BE2C (cell line): ENCODE measurements at regions not wholly inside any gene's neighbourhood (a gene's known extent, or its start where the extent isn't known, plus 50 kb on each side); places are given as distances from the start of the nearest gene placed in this dataset.
"Not testable (repeated sequence)": the region's sequence is repeated elsewhere in the genome, so short reads cannot be mapped to it uniquely, and the experiment has no call there.

ENCODE experiments used
- DNase-seq: peaks from one replicate; pipeline ENCODE4 v3.0.0-alpha.2; 2020
- H3K27me3 ChIP-seq: fragments of 250-450 bp; sonication (Bioruptor Pico); 2 replicates; pipeline ENCODE4 v1.5.1; 2020; ENCODE audit warnings: mild to moderate bottlenecking
- H3K36me3 ChIP-seq: fragments of 250-450 bp; sonication (Bioruptor Pico); 2 replicates; pipeline ENCODE4 v1.5.1; 2020; ENCODE audit warnings: mild to moderate bottlenecking
- H3K4me1 ChIP-seq: fragments of 250-450 bp; sonication (Bioruptor Pico); 2 replicates; pipeline ENCODE4 v1.5.1; 2020
- H3K4me3 ChIP-seq: 2 replicates; pipeline ENCODE4 v1.5.1; 2011; ENCODE audit warnings: low read depth, low read length
- H3K9me3 ChIP-seq: fragments of 250-450 bp; sonication (Bioruptor Pico); 2 replicates; pipeline ENCODE4 v1.5.1; 2020
- TF ChIP-seq, protein P1 (sequence below): IDR thresholded peaks from 2 replicates; pipeline ENCODE4 v1.5.1; 2012; ENCODE audit warnings: mild to moderate bottlenecking, low read depth, low read length

DNA sequence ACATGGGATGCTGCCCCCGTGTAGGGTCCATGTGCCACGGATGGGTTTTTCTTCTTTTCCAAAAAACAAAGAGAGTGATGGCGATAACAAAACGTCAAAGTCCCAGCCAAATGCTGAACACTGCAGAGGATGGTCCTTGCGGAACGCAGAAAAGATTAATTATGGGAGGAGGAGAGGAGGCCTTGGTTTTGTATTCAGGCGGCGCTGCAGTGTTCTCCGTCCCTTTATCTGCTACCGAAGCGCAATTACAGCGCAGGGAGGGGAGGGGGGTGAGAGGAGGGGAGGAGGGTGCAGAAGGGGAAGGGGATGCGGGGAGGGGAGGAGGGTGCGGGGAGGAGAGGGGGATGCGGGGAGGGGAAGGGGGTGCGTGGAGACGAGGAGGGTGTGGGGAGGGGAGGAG lies 131.8 kb upstream of the PRKCQ start:
- no peaks in the 10 kb centered on the region for H3K9me3 ChIP-seq
- H3K4me3 ChIP-seq: no peak overlapping the region
- DNase-seq: no peak
- no peaks in the 10 kb centered on the region for H3K4me1 ChIP-seq
- H3K36me3 ChIP-seq: no peaks in the 10 kb centered on the region
- TF ChIP-seq, protein P1, sequence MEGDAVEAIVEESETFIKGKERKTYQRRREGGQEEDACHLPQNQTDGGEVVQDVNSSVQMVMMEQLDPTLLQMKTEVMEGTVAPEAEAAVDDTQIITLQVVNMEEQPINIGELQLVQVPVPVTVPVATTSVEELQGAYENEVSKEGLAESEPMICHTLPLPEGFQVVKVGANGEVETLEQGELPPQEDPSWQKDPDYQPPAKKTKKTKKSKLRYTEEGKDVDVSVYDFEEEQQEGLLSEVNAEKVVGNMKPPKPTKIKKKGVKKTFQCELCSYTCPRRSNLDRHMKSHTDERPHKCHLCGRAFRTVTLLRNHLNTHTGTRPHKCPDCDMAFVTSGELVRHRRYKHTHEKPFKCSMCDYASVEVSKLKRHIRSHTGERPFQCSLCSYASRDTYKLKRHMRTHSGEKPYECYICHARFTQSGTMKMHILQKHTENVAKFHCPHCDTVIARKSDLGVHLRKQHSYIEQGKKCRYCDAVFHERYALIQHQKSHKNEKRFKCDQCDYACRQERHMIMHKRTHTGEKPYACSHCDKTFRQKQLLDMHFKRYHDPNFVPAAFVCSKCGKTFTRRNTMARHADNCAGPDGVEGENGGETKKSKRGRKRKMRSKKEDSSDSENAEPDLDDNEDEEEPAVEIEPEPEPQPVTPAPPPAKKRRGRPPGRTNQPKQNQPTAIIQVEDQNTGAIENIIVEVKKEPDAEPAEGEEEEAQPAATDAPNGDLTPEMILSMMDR: no peak
- peaks cover 4% of the 10 kb centered on the region; the same call in 1 of the 2 replicates for H3K27me3 ChIP-seq

DNA sequence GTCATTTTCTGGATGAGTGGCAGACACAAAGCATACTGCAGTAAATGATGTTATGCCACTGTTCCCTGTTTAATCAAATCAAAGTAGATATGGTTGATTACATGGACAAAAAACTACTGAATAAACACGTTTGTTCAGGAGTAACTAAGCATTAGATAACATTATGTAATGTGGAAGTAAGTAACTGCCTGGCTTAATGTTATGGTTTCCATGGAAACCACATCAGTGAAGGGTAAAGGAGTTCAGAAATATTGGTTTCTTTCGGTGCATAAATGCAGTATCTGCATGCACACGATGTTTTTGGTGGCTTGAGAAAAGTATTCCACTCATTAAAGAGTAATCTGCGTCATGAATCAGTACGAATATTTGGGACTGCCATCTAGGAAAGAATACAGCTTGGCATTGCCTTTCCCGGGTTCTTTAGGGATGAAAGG lies 131.3 kb upstream of the PRKCQ start:
- Histone ChIP-seq H3K4me3 (no peak overlapping the region), H3K4me1 (no peaks in the 10 kb centered on the region), H3K36me3 (no peaks in the 10 kb centered on the region), H3K9me3 (no peaks in the 10 kb centered on the region), H3K27me3 (peaks cover 4% of the 10 kb centered on the region; the same call in 1 of the 2 replicates)
- TF ChIP-seq, protein P1: no peak
- no peak for DNase-seq

DNA sequence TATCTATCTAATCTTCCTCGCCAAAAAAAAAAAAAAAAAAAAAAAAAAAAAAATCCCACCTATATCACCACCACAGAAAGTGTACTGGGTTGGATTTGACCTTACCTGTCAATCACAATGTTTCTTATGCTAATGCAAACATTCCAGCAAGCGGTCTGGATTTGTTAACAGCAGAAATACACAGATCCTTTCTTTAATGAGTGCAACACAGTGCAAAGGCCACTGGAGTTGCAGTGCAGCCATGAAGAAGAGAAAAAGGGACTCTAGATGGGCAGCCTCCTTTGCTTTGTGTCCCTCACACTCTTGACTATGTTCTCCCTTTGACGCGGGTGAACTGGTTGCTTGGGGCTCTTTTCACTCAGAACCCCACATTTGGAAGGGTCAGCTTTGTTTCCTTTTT lies 127.3 kb upstream of the PRKCQ start:
- Histone ChIP-seq H3K4me1 (no peaks in the 10 kb centered on the region), H3K27me3 (peaks cover 4% of the 10 kb centered on the region; the same call in 1 of the 2 replicates), H3K36me3 (no peaks in the 10 kb centered on the region), H3K4me3 (no peak overlapping the region), H3K9me3 (no peaks in the 10 kb centered on the region)
- TF ChIP-seq, protein P1: no peak
- DNase-seq: no peak

DNA sequence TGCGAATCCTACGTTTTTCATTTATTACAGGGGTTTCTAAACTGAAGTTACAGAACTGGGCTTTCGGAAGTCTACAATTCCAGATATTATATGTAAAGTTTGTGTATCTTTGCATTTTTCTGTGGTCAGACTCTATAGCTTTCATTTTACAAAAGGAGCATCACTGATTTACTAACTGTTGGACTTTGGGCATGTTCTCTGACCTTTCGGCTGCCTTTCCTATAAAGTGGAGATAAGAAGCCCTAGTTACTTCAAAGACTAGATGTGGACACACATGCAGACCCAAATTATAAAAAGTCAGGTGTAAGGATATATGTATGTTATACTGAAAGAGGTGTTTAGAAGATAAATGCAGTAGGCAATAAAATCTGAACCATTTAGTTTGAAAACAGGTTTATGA lies 126.6 kb upstream of the PRKCQ start:
- Histone ChIP-seq H3K27me3 (peaks cover 4% of the 10 kb centered on the region; the same call in 1 of the 2 replicates), H3K9me3 (no peaks in the 10 kb centered on the region)
- TF ChIP-seq, protein P1: no peak

DNA sequence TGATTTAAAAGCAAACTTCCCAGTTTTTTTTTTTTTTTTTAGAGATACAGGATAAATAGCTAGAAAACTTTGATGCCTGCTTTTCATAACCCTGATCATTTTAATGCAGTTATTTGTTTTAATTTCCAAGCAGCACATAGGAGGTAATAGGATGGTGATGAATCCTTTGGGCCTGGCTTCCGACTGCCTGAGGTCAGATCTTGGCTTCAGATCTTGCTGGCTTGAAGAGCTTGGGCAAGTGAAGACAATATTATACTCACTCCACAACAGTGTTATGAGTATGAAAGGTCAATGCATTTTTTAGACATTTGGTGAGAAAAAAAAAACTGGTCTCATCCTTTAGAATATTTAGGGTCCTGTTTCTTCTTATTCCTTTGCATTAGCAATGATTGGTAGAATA lies 124.8 kb upstream of the PRKCQ start:
- Histone ChIP-seq H3K9me3 (no peaks in the 10 kb centered on the region), H3K27me3 (no peaks in the 10 kb centered on the region), H3K4me3 (no peak overlapping the region), H3K36me3 (no peaks in the 10 kb centered on the region), H3K4me1 (no peaks in the 10 kb centered on the region)
- TF ChIP-seq, protein P1: no peak
- no peak for DNase-seq

More for the DNA sequence above, 126.6 kb upstream of the PRKCQ start:
- H3K4me1 ChIP-seq: no peaks in the 10 kb centered on the region
- no peak overlapping the region for H3K4me3 ChIP-seq
- H3K36me3 ChIP-seq: no peaks in the 10 kb centered on the region
- DNase-seq: no peak

DNA sequence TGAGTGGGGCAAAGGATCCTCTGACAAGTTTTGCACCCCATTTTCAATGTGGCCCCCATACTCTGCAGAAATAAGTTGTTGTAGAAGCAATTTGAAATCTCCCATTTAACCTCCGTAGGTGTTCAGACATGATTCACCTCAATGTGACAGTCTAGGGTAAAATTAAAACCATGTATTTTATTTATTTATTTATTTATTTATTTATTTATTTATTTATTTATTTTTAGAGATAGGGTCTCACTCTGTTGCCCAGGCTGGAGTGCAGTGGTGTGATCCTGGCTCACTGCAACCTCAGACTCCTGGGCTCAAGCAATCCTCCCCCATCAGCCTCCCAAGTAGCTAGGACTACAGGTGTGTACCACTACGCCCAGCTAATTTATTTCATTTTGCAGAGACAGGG lies 122.8 kb upstream of the PRKCQ start:
- H3K4me1 ChIP-seq, H3K27me3 ChIP-seq, H3K36me3 ChIP-seq, H3K4me3 ChIP-seq, DNase-seq, H3K9me3 ChIP-seq: not testable (repeated sequence)

DNA sequence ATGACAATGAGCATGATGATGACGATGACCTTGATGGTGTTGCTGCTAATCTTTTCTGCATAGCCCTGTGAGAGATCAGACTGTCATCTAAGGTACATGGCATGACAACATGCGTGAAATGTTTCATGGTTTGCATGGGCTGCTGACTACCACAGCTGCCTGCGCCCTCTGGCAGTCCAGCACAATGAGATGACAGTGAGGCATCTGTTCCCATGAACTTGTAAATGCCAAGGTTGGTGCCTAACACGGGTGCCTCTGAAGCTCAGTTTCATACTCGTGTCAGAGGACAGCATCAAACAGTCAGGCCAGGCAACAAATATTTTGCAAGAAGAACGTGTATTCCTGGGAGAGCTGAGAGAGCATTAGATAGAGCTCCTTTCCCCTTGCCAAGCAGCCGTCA lies 122.0 kb upstream of the PRKCQ start:
- no peak for DNase-seq
- TF ChIP-seq, protein P1: no peak
- Histone ChIP-seq H3K36me3 (no peaks in the 10 kb centered on the region), H3K4me1 (no peaks in the 10 kb centered on the region), H3K9me3 (no peaks in the 10 kb centered on the region), H3K27me3 (no peaks in the 10 kb centered on the region), H3K4me3 (no peak overlapping the region)
